ENCODE measurements at regions not wholly inside any gene's neighbourhood (a gene's known extent, or its start where the extent isn't known, plus 50 kb on each side); places are given as distances from the start of the nearest gene placed in this dataset.
"Not testable (repeated sequence)": the region's sequence is repeated elsewhere in the genome, so short reads cannot be mapped to it uniquely, and the experiment has no call there.

GRCh38 chrX:121876305-121876704, 828.9 kb downstream of the GLUD2 start:
- no peak for DNase-seq

- DNase-seq, result not testable (repeated sequence)
Measured at GRCh38 chrX:121877337-121877736, 829.9 kb downstream of the GLUD2 start.

- DNase-seq, result no peak
Measured at GRCh38 chrX:121886557-121886956, 839.1 kb downstream of the GLUD2 start.

GRCh38 chrX:121894756-121895155, 847.3 kb downstream of the GLUD2 start:
- no peak for DNase-seq

- DNase-seq, result peak; percentile 7
Measured at GRCh38 chrX:121902463-121902862, 855.1 kb downstream of the GLUD2 start.

- no peak for DNase-seq
Measured at GRCh38 chrX:121903961-121904360, 856.6 kb downstream of the GLUD2 start.

- DNase-seq, result no peak
Measured at GRCh38 chrX:121921258-121921657, 873.8 kb downstream of the GLUD2 start.

GRCh38 chrX:121931567-121931966, 884.2 kb downstream of the GLUD2 start:
- no peak for DNase-seq

GRCh38 chrX:121932688-121933087, 885.3 kb downstream of the GLUD2 start:
- DNase-seq, result no peak

- no peak for DNase-seq
Measured at GRCh38 chrX:121949041-121949760, 901.8 kb downstream of the GLUD2 start.

GRCh38 chrX:121958886-121959285, 911.5 kb downstream of the GLUD2 start:
- DNase-seq, result no peak

- no peak for DNase-seq
Measured at GRCh38 chrX:121975671-121976070, 928.3 kb downstream of the GLUD2 start.

- no peak for DNase-seq
Measured at GRCh38 chrX:121987163-121987562, 939.8 kb downstream of the GLUD2 start.

GRCh38 chrX:121987835-121988234, 940.4 kb downstream of the GLUD2 start:
- no peak for DNase-seq

- DNase-seq, result no peak
Measured at GRCh38 chrX:122004127-122004526, 956.7 kb downstream of the GLUD2 start.

- no peak for DNase-seq
Measured at GRCh38 chrX:122026665-122027064, 979.3 kb downstream of the GLUD2 start.

GRCh38 chrX:122046226-122046625, 998.8 kb downstream of the GLUD2 start:
- DNase-seq, result no peak

GRCh38 chrX:122046815-122047214, 999.4 kb downstream of the GLUD2 start:
- no peak for DNase-seq

GRCh38 chrX:122047261-122047660, 999.9 kb downstream of the GLUD2 start:
- no peak for DNase-seq

GRCh38 chrX:122055460-122055859, 1008.0 kb downstream of the GLUD2 start:
- DNase-seq, result no peak

- no peak for DNase-seq
Measured at GRCh38 chrX:122055979-122056715, 1008.7 kb downstream of the GLUD2 start.

GRCh38 chrX:122076241-122076640, 1028.8 kb downstream of the GLUD2 start:
- DNase-seq, result no peak

GRCh38 chrX:122078079-122078478, 1030.7 kb downstream of the GLUD2 start:
- DNase-seq, result no peak

GRCh38 chrX:122087341-122087740, 1039.9 kb downstream of the GLUD2 start:
- DNase-seq, result no peak

- DNase-seq, result no peak
Measured at GRCh38 chrX:122091571-122091970, 1044.2 kb downstream of the GLUD2 start.

All from NCI-H226 (cell line).